GM19193 (cell line): ENCODE measurements at regions not wholly inside any gene's neighbourhood (a gene's known extent, or its start where the extent isn't known, plus 50 kb on each side); places are given as distances from the start of the nearest gene placed in this dataset.

Source experiments
- POLR2A ChIP-seq: IDR thresholded peaks from 4 replicates; pipeline ENCODE4 v1.6.1; 2011; ENCODE audit not compliant: insufficient read depth, insufficient read length; ENCODE audit errors: extremely low read depth

GRCh38 chr17:70307430-70308225 lies 138.3 kb downstream of the KCNJ2 start:
- no peak for TF ChIP-seq POLR2A

GRCh38 chr17:70308618-70309017 lies 139.3 kb downstream of the KCNJ2 start:
- no peak for TF ChIP-seq POLR2A

GRCh38 chr17:70310221-70310672 lies 140.9 kb downstream of the KCNJ2 start:
- TF ChIP-seq POLR2A = no peak

GRCh38 chr17:70313086-70313852 lies 143.9 kb downstream of the KCNJ2 start:
- no peak for TF ChIP-seq POLR2A

- TF ChIP-seq POLR2A = no peak
These were observed 144.8 kb downstream of the KCNJ2 start for GRCh38 chr17:70314096-70314495.

- TF ChIP-seq POLR2A = no peak
These were observed 145.2 kb downstream of the KCNJ2 start for GRCh38 chr17:70314506-70314905.

GRCh38 chr17:70317421-70317820 lies 148.1 kb downstream of the KCNJ2 start:
- TF ChIP-seq POLR2A = no peak

GRCh38 chr17:70318051-70318450 lies 148.7 kb downstream of the KCNJ2 start:
- no peak for TF ChIP-seq POLR2A

- TF ChIP-seq POLR2A = no peak
These were observed 150.2 kb downstream of the KCNJ2 start for GRCh38 chr17:70319516-70319915.

GRCh38 chr17:70320673-70321345 lies 151.5 kb downstream of the KCNJ2 start:
- TF ChIP-seq POLR2A = no peak

- no peak for TF ChIP-seq POLR2A
These were observed 152.0 kb downstream of the KCNJ2 start for GRCh38 chr17:70321352-70321751.

- TF ChIP-seq POLR2A = no peak
These were observed 153.9 kb downstream of the KCNJ2 start for GRCh38 chr17:70323269-70323668.

- TF ChIP-seq POLR2A = no peak
These were observed 154.7 kb downstream of the KCNJ2 start for GRCh38 chr17:70324031-70324430.

- TF ChIP-seq POLR2A = no peak
These were observed 157.9 kb downstream of the KCNJ2 start for GRCh38 chr17:70327279-70327678.

- TF ChIP-seq POLR2A = no peak
These were observed 158.4 kb downstream of the KCNJ2 start for GRCh38 chr17:70327723-70328122.
